ENCODE measurements at regions not wholly inside any gene's neighbourhood (a gene's known extent, or its start where the extent isn't known, plus 50 kb on each side); places are given as distances from the start of the nearest gene placed in this dataset.

GRCh38 chr5:116658141-116658540 is 83.5 kb upstream of the SEMA6A start:
- TF ChIP-seq CTCF (IDR thresholded peaks at IDR 0.05; ENCODE audit: low read depth, low read length) = no peak
- TF ChIP-seq EZH2phosphoT487 (IDR thresholded peaks at IDR 0.05; ENCODE audit: low read depth) = no peak

Data from OCI-LY3 (cell line).